Right lobe of liver (tissue), 6 donors: ENCODE measurements at regions not wholly inside any gene's neighbourhood (a gene's known extent, or its start where the extent isn't known, plus 50 kb on each side); places are given as distances from the start of the nearest gene placed in this dataset.

Source experiments
- ATAC-seq, 4 donors: fragments of 200-7000 bp; cut with Tn5 transposase; one replicate each; pipeline ENCODE4 v1.9.1; 2020; ENCODE audit warnings: mild to moderate bottlenecking in 4 of 4, moderate library complexity in 4 of 4
- DNase-seq, 3 donors: peaks; one replicate each; pipeline ENCODE4 v3.0.0-alpha.2; 2020
- H3K27ac ChIP-seq, 3 donors: fragments of 200-600 bp; one replicate each; pipeline ENCODE4 v1.8.0; 2022
- H3K27me3 ChIP-seq, 2 donors: fragments of 200-600 bp; one replicate each; pipeline ENCODE4 v1.8.0; 2022
- H3K36me3 ChIP-seq, 4 donors: fragments of 200-600 bp; sonication (generic) in 1 of 4; one replicate each; pipeline versions ENCODE4 v1.5.1 to v1.8.0; 2017 to 2022; ENCODE audit warnings: control low read depth in 1 of 4
- H3K4me1 ChIP-seq, 4 donors: fragments of 200-600 bp; sonication (generic) in 1 of 4; one replicate each; pipeline versions ENCODE4 v1.5.1 to v1.8.0; 2017 to 2022; ENCODE audit warnings: control low read depth in 1 of 4
- H3K4me3 ChIP-seq, 3 donors: fragments of 200-600 bp; one replicate each; pipeline ENCODE4 v1.8.0; 2022
- H3K9me3 ChIP-seq, 4 donors: fragments of 200-600 bp; sonication (generic) in 1 of 4; one replicate each; pipeline versions ENCODE4 v1.5.1 to v1.8.0; 2017 to 2022; ENCODE audit warnings: control low read depth in 1 of 4
- CTCF ChIP-seq, 4 donors: fragments of 200-600 bp in 3 of 4; fragments of 450-650 bp in 1 of 4; IDR thresholded peaks; one replicate each; pipeline versions ENCODE4 v1.5.1 to v1.8.0; 2016 to 2022; ENCODE audit warnings: antibody characterized with exemption in 4 of 4, mild to moderate bottlenecking in 2 of 4
- POLR2A ChIP-seq: fragments of 450-650 bp; IDR thresholded peaks from one replicate; pipeline ENCODE4 v1.6.1; 2017; ENCODE audit warnings: antibody characterized with exemption, mild to moderate bottlenecking
- WGBS: methylation state at CpG from one replicate; pipeline ENCODE4 v1.1.6; 2018; ENCODE audit warnings: low coverage, low lambda C conversion rate; ENCODE audit not compliant: insufficient coverage; ENCODE audit errors: missing lambda C conversion rate; 5-methylcytosine and 5-hydroxymethylcytosine counted together
- intact Hi-C, 2 donors: fragments of 100-400 bp; cut with DNase I; formaldehyde crosslinking; loops; one replicate each; pipeline versions ENCODE4 v1.11.2 to v1.14.1; 2022
- donor health status: DM: no; HTN: yes; CAD: no.
- donor health status: DM: no; HTN: no; CAD: no.
- donor health status: DM: no; HTN: no; CAD: no.
- donor health status: DM: no; HTN: yes; CAD: no.
- donor health status: DM: no; HTN: yes; CAD: no.

- 41% methylated on average over 3 of the region's 3 CpGs for WGBS
- TF ChIP-seq CTCF (IDR thresholded peaks at IDR 0.05) (no peak), POLR2A (no peak)
- H3K4me1 ChIP-seq, result peaks cover 0 to 31% (median 12%) of the 10 kb centered on the region in 4 donors
- DNase-seq, result no peak
- no peaks in the 10 kb centered on the region for H3K9me3 ChIP-seq
- H3K27ac ChIP-seq, result peak overlapping the region in 1 of 3 donors; percentile 24
- H3K27me3 ChIP-seq, result no peaks in the 10 kb centered on the region
- intact Hi-C loops, result loop anchor here in 1 of 2 donors (10.0 kb wide), 1 partner anchor 104 kb away; no protein-coding TSS in a partner anchor
- no peak overlapping the region for H3K4me3 ChIP-seq
- peak; percentile 15 to 54 (median 39) for ATAC-seq
- no peaks in the 10 kb centered on the region for H3K36me3 ChIP-seq
Measured at GRCh38 chr14:51430633-51431032, 190.6 kb downstream of the TMX1 start.

GRCh38 chr14:51431033-51431709 is 191.1 kb downstream of the TMX1 start:
- Histone ChIP-seq H3K27ac (peak overlapping the region; percentile 46 to 56 (median 52)), H3K27me3 (no peaks in the 10 kb centered on the region), H3K36me3 (no peaks in the 10 kb centered on the region), H3K4me1 (peaks cover 0 to 31% (median 12%) of the 10 kb centered on the region in 4 donors), H3K4me3 (no peak overlapping the region), H3K9me3 (no peaks in the 10 kb centered on the region)
- TF ChIP-seq CTCF (IDR thresholded peaks at IDR 0.05) (no peak), POLR2A (no peak)
- ATAC-seq, result peak; percentile 64 to 86 (median 74)
- intact Hi-C loops, result loop anchor here in 1 of 2 donors (10.0 kb wide), 1 partner anchor 104 kb away; no protein-coding TSS in a partner anchor
- DNase-seq, result peak in 1 of 3 donors; percentile 48
- 11% methylated on average over 3 of the region's 3 CpGs for WGBS

GRCh38 chr14:51431741-51432140 is 191.7 kb downstream of the TMX1 start:
- Histone ChIP-seq H3K27me3 (no peaks in the 10 kb centered on the region), H3K4me1 (peaks cover 0 to 31% (median 12%) of the 10 kb centered on the region in 4 donors), H3K9me3 (no peaks in the 10 kb centered on the region), H3K4me3 (no peak overlapping the region), H3K27ac (peak overlapping the region; percentile 46 to 56 (median 52)), H3K36me3 (no peaks in the 10 kb centered on the region)
- intact Hi-C loops, result loop anchor here in 1 of 2 donors (10.0 kb wide), 1 partner anchor 103 kb away; no protein-coding TSS in a partner anchor
- 5% methylated on average over 1 of the region's 1 CpG for WGBS
- DNase-seq (no peak), ATAC-seq (no peak)
- TF ChIP-seq CTCF (IDR thresholded peaks at IDR 0.05) (no peak), POLR2A (no peak)

- Histone ChIP-seq H3K9me3 (no peaks in the 10 kb centered on the region), H3K27me3 (no peaks in the 10 kb centered on the region), H3K4me1 (peaks cover 0 to 31% (median 12%) of the 10 kb centered on the region in 4 donors), H3K4me3 (no peak overlapping the region), H3K36me3 (no peaks in the 10 kb centered on the region), H3K27ac (peak overlapping the region; percentile 46 to 56 (median 52))
- WGBS, result 57% methylated on average over 3 of the region's 3 CpGs
- DNase-seq, result no peak
- TF ChIP-seq POLR2A (no peak), CTCF (IDR thresholded peaks at IDR 0.05) (no peak)
- intact Hi-C loops, result loop anchor here in 1 of 2 donors (10.0 kb wide), 1 partner anchor 102 kb away; no protein-coding TSS in a partner anchor
- ATAC-seq, result peak; percentile 72 to 89 (median 82)
Measured at GRCh38 chr14:51432302-51432948, 192.4 kb downstream of the TMX1 start.
